ENCODE measurements at regions not wholly inside any gene's neighbourhood (a gene's known extent, or its start where the extent isn't known, plus 50 kb on each side); places are given as distances from the start of the nearest gene placed in this dataset.

DNA sequence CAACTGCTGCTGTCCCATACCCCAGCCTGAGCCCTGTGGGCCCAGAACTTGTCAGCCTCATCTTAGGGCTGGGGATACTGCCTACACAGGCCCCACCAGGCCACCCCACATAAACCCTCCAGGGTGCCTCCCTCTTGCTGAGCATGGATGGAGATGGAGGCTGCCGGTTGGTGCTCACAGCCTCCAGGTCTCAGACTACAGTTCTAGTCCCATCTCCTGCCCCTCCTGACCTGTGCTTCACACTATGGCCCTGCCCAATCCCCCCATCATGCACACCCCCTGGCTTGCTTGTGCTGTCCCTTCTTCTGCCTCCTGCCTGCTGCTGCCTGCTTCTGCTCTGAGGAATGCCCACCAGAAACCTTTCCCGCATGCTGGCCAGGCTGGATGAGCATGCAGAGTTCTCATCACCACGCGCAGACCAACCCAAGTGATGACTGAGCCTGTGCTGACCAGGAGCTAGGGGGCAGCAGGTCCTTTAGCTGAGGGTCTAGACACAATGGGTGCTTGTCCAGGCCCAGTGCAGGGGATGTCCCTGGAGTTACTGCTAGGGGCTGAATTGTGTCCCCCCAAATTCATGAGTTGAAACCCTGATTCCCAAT is 138.4 kb upstream of the HS6ST1 start:
- TF ChIP-seq, protein P1, sequence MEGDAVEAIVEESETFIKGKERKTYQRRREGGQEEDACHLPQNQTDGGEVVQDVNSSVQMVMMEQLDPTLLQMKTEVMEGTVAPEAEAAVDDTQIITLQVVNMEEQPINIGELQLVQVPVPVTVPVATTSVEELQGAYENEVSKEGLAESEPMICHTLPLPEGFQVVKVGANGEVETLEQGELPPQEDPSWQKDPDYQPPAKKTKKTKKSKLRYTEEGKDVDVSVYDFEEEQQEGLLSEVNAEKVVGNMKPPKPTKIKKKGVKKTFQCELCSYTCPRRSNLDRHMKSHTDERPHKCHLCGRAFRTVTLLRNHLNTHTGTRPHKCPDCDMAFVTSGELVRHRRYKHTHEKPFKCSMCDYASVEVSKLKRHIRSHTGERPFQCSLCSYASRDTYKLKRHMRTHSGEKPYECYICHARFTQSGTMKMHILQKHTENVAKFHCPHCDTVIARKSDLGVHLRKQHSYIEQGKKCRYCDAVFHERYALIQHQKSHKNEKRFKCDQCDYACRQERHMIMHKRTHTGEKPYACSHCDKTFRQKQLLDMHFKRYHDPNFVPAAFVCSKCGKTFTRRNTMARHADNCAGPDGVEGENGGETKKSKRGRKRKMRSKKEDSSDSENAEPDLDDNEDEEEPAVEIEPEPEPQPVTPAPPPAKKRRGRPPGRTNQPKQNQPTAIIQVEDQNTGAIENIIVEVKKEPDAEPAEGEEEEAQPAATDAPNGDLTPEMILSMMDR (IDR thresholded peaks at IDR 0.05) = no peak
- no peak for TF ChIP-seq POLR2A (IDR thresholded peaks at IDR 0.05)

Data from thyroid gland (tissue), 4 donors.